ENCODE measurements at regions not wholly inside any gene's neighbourhood (a gene's known extent, or its start where the extent isn't known, plus 50 kb on each side); places are given as distances from the start of the nearest gene placed in this dataset.

DNA sequence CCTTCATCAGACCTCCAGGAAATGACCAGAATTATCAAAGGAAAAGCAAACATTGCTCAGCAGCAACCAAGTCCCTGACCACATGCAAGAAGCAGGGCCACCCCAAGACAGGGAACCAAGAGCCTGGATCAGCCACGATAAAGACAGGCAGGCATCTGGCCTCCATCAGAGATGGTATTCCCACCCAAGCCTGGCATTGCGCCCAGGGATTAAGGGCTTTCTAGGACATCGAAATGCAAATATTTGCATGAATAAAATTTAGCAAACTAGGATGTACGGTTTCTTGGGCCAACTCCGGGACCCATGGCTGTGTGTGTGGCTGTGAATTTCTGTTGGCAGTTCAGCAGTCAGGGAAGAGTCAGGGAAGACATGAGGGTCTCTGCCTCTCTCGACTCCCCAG, 241.4 kb upstream of the DYNLRB2 start:
- DNase-seq, result no peak
- no peaks in the 10 kb centered on the region for H3K36me3 Mint-ChIP-seq (ENCODE audit: low read depth)
- H3K27ac Mint-ChIP-seq, result no peak overlapping the region
- H3K4me3 ChIP-seq (ENCODE audit: low read length), result no peak overlapping the region
- H3K9me3 Mint-ChIP-seq, result no peaks in the 10 kb centered on the region
- 83 to 100% methylated on average over 2 to 6 of the region's 6 CpGs for WGBS, 2 experiments (ENCODE audit: insufficient coverage in 1 of 2, insufficient read length in 1 of 2)
- H3K4me1 ChIP-seq (ENCODE audit: control insufficient read depth, insufficient read depth, low read length), result peaks cover 2% of the 10 kb centered on the region
- H3K27ac ChIP-seq (ENCODE audit: low read depth, low read length), result no peak overlapping the region
- peaks cover 3% of the 10 kb centered on the region for H3K27me3 Mint-ChIP-seq (ENCODE audit: insufficient read depth)
- no peaks in the 10 kb centered on the region for H3K36me3 ChIP-seq (ENCODE audit: control insufficient read depth, insufficient read depth, low read length)
- TF ChIP-seq, protein P1, sequence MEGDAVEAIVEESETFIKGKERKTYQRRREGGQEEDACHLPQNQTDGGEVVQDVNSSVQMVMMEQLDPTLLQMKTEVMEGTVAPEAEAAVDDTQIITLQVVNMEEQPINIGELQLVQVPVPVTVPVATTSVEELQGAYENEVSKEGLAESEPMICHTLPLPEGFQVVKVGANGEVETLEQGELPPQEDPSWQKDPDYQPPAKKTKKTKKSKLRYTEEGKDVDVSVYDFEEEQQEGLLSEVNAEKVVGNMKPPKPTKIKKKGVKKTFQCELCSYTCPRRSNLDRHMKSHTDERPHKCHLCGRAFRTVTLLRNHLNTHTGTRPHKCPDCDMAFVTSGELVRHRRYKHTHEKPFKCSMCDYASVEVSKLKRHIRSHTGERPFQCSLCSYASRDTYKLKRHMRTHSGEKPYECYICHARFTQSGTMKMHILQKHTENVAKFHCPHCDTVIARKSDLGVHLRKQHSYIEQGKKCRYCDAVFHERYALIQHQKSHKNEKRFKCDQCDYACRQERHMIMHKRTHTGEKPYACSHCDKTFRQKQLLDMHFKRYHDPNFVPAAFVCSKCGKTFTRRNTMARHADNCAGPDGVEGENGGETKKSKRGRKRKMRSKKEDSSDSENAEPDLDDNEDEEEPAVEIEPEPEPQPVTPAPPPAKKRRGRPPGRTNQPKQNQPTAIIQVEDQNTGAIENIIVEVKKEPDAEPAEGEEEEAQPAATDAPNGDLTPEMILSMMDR (conservative IDR thresholded peaks at IDR 0.05), result no peak
- H3K9ac ChIP-seq (ENCODE audit: extremely low read depth, low read length, poor library complexity, severe bottlenecking), result no peak overlapping the region
- H3K9me3 ChIP-seq (ENCODE audit: control insufficient read depth, low read length), result no peaks in the 10 kb centered on the region
- peaks cover 10% of the 10 kb centered on the region for H3K4me1 Mint-ChIP-seq
- no peaks in the 10 kb centered on the region for H3K27me3 ChIP-seq (ENCODE audit: control insufficient read depth, insufficient read depth, low read length, poor library complexity, severe bottlenecking)
- no peak overlapping the region for H3K4me3 Mint-ChIP-seq

DNA sequence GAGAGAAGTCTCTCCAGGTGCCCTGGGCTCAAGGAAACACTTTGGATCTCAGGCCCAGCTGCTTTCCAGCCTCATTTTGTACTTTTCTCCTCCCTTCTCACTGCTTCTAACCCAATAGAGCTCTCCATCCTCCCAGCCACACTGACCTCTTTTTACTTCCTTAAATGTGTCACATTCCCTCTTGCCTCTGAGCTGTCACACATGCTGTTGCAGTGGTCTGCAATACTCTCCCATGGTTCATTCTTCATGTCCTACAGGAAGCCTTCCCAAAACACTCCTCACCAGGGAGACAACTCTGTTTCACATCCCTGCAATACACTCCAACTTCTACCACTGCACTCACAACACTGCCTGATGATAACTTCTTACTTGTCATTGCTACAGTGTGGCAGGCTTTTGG, 242.1 kb upstream of the DYNLRB2 start:
- peaks cover 7% of the 10 kb centered on the region for H3K4me1 Mint-ChIP-seq
- no peak overlapping the region for H3K27ac ChIP-seq (ENCODE audit: low read depth, low read length)
- peaks cover 3% of the 10 kb centered on the region for H3K27me3 Mint-ChIP-seq (ENCODE audit: insufficient read depth)
- H3K27ac Mint-ChIP-seq, result no peak overlapping the region
- no peaks in the 10 kb centered on the region for H3K9me3 ChIP-seq (ENCODE audit: control insufficient read depth, low read length)
- DNase-seq, result no peak
- no peaks in the 10 kb centered on the region for H3K9me3 Mint-ChIP-seq
- no peaks in the 10 kb centered on the region for H3K36me3 Mint-ChIP-seq (ENCODE audit: low read depth)
- H3K27me3 ChIP-seq (ENCODE audit: control insufficient read depth, insufficient read depth, low read length, poor library complexity, severe bottlenecking), result no peaks in the 10 kb centered on the region
- peaks cover 2% of the 10 kb centered on the region for H3K4me1 ChIP-seq (ENCODE audit: control insufficient read depth, insufficient read depth, low read length)
- H3K9ac ChIP-seq (ENCODE audit: extremely low read depth, low read length, poor library complexity, severe bottlenecking), result no peak overlapping the region
- H3K4me3 Mint-ChIP-seq, result no peak overlapping the region
- TF ChIP-seq, protein P1 (conservative IDR thresholded peaks at IDR 0.05), result no peak
- no peak overlapping the region for H3K4me3 ChIP-seq (ENCODE audit: low read length)
- H3K36me3 ChIP-seq (ENCODE audit: control insufficient read depth, insufficient read depth, low read length), result no peaks in the 10 kb centered on the region

DNA sequence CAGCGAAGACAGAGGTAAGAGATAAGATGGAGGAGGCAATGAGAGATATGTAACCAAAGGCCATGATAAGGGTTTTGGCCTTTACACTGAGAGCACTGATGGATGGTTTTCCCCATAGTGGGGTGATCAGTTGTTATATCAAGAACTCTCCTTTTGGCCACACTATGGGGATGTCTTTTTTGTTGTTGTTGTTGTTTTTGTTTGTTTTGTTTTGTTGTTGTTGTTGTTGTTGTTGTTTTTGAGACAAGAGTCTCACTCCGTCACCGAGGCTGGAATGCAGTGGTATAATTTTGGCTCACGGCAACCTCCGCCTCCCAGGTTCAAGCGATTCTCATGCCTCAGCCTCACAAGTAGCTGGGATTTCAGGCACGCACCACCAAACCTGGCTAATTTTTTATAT, 244.8 kb upstream of the DYNLRB2 start:
- no peak overlapping the region for H3K27ac ChIP-seq (ENCODE audit: low read depth, low read length)
- Mint-ChIP-seq H3K27me3 (ENCODE audit: insufficient read depth) (peaks cover 2% of the 10 kb centered on the region), H3K36me3 (ENCODE audit: low read depth) (no peaks in the 10 kb centered on the region), H3K4me1 (peaks cover 4% of the 10 kb centered on the region), H3K4me3 (no peak overlapping the region), H3K27ac (no peak overlapping the region), H3K9me3 (no peaks in the 10 kb centered on the region)
- no peak overlapping the region for H3K9ac ChIP-seq (ENCODE audit: extremely low read depth, low read length, poor library complexity, severe bottlenecking)
- no peaks in the 10 kb centered on the region for H3K4me1 ChIP-seq (ENCODE audit: control insufficient read depth, insufficient read depth, low read length)
- H3K9me3 ChIP-seq (ENCODE audit: control insufficient read depth, low read length), result no peaks in the 10 kb centered on the region
- no peaks in the 10 kb centered on the region for H3K36me3 ChIP-seq (ENCODE audit: control insufficient read depth, insufficient read depth, low read length)
- TF ChIP-seq, protein P1 (conservative IDR thresholded peaks at IDR 0.05), result no peak
- H3K27me3 ChIP-seq (ENCODE audit: control insufficient read depth, insufficient read depth, low read length, poor library complexity, severe bottlenecking), result no peaks in the 10 kb centered on the region
- DNase-seq, result no peak
- WGBS, 2 experiments (ENCODE audit: insufficient coverage in 1 of 2, insufficient read length in 1 of 2), result 93 to 100% methylated on average over 1 to 6 of the region's 7 CpGs
- H3K4me3 ChIP-seq (ENCODE audit: low read length), result no peak overlapping the region
